C4-2B (cell line): ENCODE measurements at regions not wholly inside any gene's neighbourhood (a gene's known extent, or its start where the extent isn't known, plus 50 kb on each side); places are given as distances from the start of the nearest gene placed in this dataset.

Experiments used
- ZFX ChIP-seq: fragments of 450-650 bp; IDR thresholded peaks from 2 replicates; pipeline ENCODE4 v1.6.1; 2017
- TF ChIP-seq, protein P1 (sequence below): fragments of 450-650 bp; conservative IDR thresholded peaks from 2 replicates; pipeline ENCODE4 v1.5.1; 2017; ENCODE audit warnings: mild to moderate bottlenecking

DNA sequence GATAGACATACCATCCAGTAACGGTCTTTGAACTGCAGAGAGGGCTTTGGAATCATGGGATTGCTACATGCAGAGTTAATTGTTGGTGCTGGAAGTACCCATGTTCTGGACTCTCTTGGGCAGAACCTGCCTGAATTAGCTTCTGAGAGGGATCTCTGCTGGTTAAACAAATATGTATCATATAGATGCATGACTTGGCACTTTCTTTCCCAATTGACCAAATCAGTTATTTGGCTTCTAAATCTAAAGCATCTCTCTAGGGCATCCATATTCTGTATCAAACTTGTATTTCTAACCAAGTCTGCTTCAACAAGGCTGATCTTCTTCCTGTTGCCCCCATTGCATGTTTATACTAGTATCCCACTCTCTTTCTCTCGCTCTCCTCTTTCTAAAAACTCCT lies 336.7 kb upstream of the CELF4 start:
- TF ChIP-seq, protein P1, sequence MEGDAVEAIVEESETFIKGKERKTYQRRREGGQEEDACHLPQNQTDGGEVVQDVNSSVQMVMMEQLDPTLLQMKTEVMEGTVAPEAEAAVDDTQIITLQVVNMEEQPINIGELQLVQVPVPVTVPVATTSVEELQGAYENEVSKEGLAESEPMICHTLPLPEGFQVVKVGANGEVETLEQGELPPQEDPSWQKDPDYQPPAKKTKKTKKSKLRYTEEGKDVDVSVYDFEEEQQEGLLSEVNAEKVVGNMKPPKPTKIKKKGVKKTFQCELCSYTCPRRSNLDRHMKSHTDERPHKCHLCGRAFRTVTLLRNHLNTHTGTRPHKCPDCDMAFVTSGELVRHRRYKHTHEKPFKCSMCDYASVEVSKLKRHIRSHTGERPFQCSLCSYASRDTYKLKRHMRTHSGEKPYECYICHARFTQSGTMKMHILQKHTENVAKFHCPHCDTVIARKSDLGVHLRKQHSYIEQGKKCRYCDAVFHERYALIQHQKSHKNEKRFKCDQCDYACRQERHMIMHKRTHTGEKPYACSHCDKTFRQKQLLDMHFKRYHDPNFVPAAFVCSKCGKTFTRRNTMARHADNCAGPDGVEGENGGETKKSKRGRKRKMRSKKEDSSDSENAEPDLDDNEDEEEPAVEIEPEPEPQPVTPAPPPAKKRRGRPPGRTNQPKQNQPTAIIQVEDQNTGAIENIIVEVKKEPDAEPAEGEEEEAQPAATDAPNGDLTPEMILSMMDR: no peak
- no peak for TF ChIP-seq ZFX
